Ishikawa (cell line): ENCODE measurements at regions not wholly inside any gene's neighbourhood (a gene's known extent, or its start where the extent isn't known, plus 50 kb on each side); places are given as distances from the start of the nearest gene placed in this dataset.

Experiments used
- CEBPB ChIP-seq: IDR thresholded peaks from 2 replicates; pipeline ENCODE4 v1.6.1; 2012
- EP300 ChIP-seq: IDR thresholded peaks from 2 replicates; pipeline ENCODE4 v1.6.1; 2012; ENCODE audit warnings: borderline replicate concordance
- FOXM1 ChIP-seq: IDR thresholded peaks from 2 replicates; pipeline ENCODE4 v1.6.1; 2012; ENCODE audit warnings: low read depth, borderline replicate concordance
- RAD21 ChIP-seq: IDR thresholded peaks from 2 replicates; pipeline ENCODE4 v1.6.1; 2012; ENCODE audit warnings: low read depth
- TAF1 ChIP-seq: IDR thresholded peaks from 2 replicates; pipeline ENCODE4 v1.6.1; 2012; ENCODE audit warnings: low read depth, mild to moderate bottlenecking
- TCF12 ChIP-seq: IDR thresholded peaks from 2 replicates; pipeline ENCODE4 v1.6.1; 2012; ENCODE audit warnings: low read depth
- TEAD4 ChIP-seq: IDR thresholded peaks from 2 replicates; pipeline ENCODE4 v1.6.1; 2012
- YY1 ChIP-seq: IDR thresholded peaks from 2 replicates; pipeline ENCODE4 v1.6.1; 2012; ENCODE audit warnings: low read depth
- ZBTB7A ChIP-seq: IDR thresholded peaks from 2 replicates; pipeline ENCODE4 v1.6.1; 2012; ENCODE audit warnings: low read depth
- TF ChIP-seq, protein P1 (sequence below): IDR thresholded peaks from 2 replicates; pipeline ENCODE4 v1.6.1; 2012; ENCODE audit warnings: low read depth, mild to moderate bottlenecking

DNA sequence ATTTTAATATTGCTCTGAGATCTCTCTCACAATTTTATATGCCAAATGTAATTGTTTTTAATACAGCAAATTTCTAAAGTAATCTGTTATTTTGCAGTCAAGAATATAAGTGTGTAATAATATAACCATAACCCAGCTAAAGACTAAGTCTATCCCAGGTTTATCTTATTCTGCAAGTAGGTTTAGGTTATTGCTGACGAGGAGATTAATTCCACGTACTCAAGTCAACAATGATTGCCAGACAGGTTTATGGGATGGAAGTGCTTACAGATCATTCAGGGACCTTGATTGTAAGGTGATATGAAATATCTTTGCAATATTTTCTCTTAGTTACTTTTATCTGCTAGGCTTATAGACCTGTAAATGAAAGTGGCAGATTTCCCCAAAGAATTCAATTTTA lies 698.3 kb downstream of the HDGFL1 start:
- TF ChIP-seq EP300 (no peak), ZBTB7A (no peak), FOXM1 (no peak), TCF12 (no peak), YY1 (no peak), TAF1 (no peak), RAD21 (no peak), TEAD4 (no peak), CEBPB (no peak)
- TF ChIP-seq, protein P1, sequence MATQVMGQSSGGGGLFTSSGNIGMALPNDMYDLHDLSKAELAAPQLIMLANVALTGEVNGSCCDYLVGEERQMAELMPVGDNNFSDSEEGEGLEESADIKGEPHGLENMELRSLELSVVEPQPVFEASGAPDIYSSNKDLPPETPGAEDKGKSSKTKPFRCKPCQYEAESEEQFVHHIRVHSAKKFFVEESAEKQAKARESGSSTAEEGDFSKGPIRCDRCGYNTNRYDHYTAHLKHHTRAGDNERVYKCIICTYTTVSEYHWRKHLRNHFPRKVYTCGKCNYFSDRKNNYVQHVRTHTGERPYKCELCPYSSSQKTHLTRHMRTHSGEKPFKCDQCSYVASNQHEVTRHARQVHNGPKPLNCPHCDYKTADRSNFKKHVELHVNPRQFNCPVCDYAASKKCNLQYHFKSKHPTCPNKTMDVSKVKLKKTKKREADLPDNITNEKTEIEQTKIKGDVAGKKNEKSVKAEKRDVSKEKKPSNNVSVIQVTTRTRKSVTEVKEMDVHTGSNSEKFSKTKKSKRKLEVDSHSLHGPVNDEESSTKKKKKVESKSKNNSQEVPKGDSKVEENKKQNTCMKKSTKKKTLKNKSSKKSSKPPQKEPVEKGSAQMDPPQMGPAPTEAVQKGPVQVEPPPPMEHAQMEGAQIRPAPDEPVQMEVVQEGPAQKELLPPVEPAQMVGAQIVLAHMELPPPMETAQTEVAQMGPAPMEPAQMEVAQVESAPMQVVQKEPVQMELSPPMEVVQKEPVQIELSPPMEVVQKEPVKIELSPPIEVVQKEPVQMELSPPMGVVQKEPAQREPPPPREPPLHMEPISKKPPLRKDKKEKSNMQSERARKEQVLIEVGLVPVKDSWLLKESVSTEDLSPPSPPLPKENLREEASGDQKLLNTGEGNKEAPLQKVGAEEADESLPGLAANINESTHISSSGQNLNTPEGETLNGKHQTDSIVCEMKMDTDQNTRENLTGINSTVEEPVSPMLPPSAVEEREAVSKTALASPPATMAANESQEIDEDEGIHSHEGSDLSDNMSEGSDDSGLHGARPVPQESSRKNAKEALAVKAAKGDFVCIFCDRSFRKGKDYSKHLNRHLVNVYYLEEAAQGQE: no peak
